GM03348 (cell line): ENCODE measurements at regions not wholly inside any gene's neighbourhood (a gene's known extent, or its start where the extent isn't known, plus 50 kb on each side); places are given as distances from the start of the nearest gene placed in this dataset.

Experiments used
- DNase-seq: peaks from one replicate; pipeline ENCODE4 v3.0.0; 2012; ENCODE audit warnings: low spot score

DNA sequence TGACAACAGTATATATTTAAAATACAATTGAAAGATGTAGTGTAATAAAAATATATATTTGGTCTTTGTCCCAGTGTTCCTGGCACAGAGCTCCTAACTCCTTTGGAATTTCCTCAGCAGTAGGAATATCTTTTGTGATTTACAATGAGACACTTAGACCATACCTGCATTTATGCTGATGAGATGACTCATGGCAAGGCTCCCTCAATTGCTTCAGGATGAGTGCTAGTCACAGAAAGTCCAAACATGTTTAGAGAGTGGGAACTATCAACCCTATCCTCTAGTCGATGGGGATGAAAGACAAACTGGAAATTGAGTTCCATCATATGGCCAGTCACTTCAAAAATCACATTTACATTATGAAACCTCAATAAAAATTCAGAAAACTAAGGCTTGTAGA lies 588.3 kb upstream of the LMCD1 start:
- DNase-seq: no peak

GRCh38 chr3:7915356-7915755 lies 586.3 kb upstream of the LMCD1 start:
- no peak for DNase-seq

DNA sequence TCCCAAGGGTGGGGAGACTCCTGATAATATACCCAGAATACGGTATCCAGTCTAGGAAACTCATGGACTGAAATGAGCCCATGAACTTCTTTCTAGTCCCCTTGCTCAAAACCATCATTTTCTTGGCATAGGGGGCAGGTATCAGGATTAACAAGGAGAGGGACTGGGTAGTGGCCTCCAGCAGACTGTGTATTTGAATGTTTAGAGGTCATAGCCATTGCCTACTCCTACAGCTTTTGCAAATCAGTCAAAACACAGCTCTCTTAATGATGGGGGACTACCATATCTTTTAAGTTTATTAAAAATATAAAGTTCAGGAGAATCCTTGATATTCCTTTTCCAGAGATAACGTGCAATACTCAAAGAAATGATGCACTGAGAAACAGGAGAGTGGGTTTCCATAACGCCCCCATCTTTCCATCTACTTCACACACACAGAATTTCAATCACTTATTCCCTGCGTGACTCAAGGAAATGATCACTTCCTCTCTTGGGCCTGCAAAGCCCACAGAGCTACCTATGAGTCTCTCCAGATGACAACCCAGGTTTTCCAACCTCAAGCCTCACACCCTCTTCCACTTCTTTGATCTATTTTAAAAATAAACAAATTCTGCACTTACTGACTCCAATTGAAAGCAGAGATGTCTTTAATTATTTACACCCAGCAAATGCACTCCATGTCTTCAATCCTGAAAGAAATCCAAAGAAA lies 584.0 kb upstream of the LMCD1 start:
- no peak for DNase-seq

DNA sequence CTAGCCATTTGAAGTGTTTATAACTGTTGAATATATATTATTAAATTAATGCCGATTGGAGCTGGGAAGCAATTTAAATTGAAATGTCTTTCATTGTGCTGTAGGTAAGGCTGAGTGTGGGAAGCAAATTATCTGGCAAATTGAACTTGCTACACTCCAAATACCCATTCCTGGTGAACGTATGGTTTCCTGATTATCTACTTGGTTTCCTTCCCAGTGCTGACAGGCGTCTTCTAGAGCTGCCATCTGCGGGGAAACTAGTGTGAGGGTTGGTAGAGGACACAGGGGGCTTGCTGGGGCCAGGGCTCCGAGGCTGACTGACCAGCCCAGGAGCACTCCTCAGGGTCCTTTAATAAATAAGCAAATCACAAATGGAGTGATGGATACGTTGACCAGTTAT lies 581.4 kb upstream of the LMCD1 start:
- no peak for DNase-seq

- no peak for DNase-seq
These were observed 577.4 kb upstream of the LMCD1 start for GRCh38 chr3:7924228-7924627.

- DNase-seq: no peak
These were observed 574.6 kb upstream of the LMCD1 start for GRCh38 chr3:7927015-7927414.

- DNase-seq: no peak
These were observed 573.8 kb upstream of the LMCD1 start for GRCh38 chr3:7927864-7928263.

DNA sequence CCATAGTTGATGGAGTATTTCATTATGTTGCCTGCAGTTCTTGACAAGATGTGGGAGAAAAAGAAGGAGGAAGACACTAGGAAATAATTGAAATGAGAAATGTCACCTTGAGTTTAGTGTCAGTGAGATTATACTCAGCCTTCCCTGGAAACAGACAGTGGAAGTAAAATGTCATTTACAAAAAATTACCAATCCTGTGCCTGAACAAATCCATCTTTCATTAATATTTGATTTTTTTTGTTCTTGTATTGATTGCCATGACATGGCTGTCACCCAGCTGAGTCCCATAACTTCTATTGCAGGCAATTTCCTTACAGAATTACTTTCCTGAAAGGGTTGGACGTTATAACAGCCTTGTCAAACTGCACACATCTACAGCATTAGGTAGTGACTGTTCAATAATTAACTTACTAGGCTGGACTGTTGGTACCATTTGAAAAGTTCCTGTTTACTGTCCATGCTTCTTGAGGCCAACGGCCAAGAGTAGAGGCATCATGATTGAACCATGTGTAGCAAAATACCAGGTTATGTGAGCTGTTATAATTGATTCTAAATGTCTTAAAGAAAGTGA lies 572.2 kb upstream of the LMCD1 start:
- DNase-seq: no peak

DNA sequence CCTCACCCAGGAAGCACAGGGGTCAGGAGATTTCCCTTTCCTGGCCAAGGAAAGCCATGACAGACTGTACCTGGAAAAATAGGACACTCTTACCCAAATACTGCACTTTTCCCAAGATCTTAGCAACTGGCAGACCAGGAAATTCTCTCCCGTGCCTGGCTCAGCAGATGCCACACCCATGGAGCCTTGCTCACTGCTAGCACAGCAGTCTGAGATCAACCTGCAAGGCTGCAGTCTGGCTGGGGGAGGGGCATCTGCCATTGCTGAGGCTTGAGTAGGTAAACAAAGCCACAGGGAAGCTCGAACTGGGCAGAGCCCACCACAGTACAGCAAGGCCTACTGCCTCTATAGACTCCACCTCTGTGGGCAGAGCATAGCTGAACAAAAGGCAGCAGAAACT lies 567.3 kb upstream of the LMCD1 start:
- DNase-seq: no peak

DNA sequence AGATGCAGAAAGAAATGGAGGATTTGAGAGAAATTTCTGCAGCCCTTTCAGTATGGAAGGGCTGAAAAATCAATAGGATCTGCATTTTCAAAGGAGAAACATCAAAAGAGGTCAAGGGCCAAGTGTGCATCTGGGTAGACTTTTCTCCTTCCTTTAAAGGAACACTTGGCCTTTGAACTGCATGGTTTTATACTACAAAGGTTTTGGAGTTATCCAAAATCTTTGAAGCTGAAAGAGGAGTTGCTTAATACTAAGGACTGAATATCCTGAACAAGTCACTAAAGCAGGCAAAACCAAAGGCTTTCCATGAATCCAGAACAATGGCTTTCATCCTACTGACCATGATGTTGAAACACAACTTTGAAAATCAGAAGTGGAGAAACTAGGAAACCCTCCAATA lies 553.7 kb upstream of the LMCD1 start:
- no peak for DNase-seq

- DNase-seq: no peak
These were observed 550.7 kb upstream of the LMCD1 start for GRCh38 chr3:7950890-7951289.

DNA sequence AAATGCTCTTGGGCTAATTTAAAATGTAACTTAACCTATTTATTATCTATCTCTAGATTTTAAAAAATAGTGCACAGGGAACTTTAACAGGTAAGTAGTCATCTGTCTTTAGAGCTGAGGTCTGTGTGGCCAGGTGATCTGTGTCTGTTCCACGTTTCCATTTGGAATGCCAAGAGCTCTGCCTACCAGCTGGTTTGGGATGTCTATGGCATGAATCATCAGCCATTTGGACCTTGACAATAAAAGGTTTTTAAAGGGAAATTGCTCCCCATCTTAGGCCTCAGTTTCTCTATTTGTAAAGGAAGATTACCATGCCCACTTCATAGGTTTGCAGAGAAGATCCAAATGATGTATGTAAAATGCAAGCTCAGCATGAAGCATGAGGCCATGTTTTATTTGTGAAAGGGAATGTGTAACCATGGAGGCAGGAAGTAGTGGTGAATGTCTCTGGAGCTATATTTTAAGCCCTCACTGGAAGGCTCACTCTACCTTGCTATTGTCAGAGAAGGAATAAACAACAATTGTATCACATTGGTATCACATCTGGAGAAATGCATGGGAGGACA lies 548.1 kb upstream of the LMCD1 start:
- DNase-seq: no peak

DNA sequence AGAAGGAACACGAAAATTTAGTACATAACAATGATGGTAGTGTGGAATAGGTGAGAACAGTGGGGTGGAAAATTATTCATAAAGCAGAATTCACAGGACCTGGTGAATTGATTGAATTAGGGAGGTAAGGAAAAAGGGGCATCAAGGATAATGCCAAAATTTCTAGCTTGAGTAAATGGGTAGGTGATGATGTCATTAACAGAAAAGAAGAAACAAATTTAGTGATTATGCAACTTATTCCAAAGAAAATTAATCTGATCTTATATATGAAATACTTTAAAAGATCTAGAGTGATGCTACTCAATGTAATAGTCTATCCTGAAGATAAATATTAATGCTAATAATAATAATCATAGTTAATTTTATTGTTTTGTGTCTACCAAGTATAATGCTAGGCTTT lies 544.6 kb upstream of the LMCD1 start:
- DNase-seq: no peak

DNA sequence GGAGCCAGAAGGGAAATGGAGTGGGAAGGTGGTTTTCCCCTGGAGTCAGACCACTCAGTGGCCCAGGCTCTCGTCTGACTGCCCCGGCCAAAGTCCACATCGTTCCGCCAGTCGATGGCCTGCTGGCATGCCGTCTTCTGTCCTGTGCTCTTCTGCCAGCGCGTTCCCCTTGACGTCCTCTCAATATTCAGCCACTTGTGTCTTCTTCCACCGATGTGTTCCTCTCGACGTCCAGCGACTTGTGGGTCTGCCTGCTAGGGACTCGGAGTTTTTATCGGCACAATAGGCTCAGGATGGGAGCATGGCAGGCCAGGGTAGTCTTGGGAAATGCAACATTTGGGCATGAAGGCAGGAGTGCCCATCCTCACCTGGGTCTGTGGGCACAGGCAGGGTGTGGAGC lies 542.5 kb upstream of the LMCD1 start:
- no peak for DNase-seq

GRCh38 chr3:7960601-7961000 lies 541.0 kb upstream of the LMCD1 start:
- DNase-seq: no peak

- no peak for DNase-seq
These were observed 539.3 kb upstream of the LMCD1 start for GRCh38 chr3:7962301-7962700.

DNA sequence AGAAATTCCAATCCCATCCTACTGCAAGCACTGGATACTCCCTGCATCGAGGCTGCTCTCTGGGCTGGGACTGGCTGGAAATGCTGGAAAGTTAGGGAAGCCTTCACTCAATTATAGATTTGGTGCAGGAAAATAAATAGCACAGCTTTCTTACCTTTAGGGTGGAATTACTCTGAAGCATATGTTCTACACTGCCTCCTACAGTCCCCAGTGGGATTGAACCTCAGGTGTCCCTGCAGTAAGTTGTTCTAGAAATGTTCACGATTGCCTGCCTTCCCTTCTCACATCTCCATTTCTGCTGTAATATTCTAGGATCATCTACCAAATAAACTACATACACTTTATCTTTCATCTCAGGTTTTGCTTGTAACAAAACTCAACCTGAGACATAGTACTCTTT lies 536.7 kb upstream of the LMCD1 start:
- DNase-seq: no peak

- DNase-seq: no peak
These were observed 528.6 kb upstream of the LMCD1 start for GRCh38 chr3:7973006-7973405.

DNA sequence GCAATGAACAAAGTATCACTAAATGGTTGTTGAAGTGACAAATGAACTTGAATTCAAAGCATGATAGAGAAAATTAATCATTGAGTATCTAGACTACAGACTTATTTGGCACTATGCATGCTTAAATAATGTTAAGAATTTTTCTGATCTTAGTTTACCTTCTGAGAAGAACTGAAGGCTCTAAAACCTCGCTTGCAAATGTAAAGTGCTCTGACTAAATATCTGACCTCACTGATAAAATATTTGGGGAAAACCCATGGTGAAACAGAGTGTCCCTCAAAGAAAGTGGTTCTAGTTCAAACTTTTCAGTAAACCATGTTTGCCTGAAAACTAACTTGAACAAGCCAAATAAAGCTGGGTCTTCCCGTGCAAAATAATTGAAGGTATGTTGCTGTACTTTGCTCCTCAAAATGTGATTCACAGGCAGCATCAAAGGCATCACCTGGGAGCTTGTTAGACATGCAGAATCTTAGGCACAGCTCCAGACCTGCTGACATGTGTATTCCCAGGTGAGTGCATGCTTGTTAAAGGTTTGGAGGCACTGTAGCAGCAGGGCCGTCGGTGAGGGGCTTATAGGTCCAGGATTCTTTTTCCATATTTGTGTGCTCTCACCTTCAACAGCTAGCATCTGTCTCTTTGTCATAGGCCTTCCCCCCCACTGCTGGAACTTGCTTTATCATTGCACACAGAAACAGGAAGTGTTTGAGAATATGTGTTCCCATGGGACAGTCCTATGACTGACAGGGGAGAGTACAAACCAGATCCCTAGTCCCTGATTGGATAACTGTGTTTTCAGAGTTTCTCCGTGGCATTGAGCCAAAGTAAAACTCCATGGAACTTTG lies 524.2 kb upstream of the LMCD1 start:
- no peak for DNase-seq

- DNase-seq: no peak
These were observed 523.6 kb upstream of the LMCD1 start for GRCh38 chr3:7978087-7978422.

- DNase-seq: no peak
These were observed 519.5 kb upstream of the LMCD1 start for GRCh38 chr3:7982126-7982525.

DNA sequence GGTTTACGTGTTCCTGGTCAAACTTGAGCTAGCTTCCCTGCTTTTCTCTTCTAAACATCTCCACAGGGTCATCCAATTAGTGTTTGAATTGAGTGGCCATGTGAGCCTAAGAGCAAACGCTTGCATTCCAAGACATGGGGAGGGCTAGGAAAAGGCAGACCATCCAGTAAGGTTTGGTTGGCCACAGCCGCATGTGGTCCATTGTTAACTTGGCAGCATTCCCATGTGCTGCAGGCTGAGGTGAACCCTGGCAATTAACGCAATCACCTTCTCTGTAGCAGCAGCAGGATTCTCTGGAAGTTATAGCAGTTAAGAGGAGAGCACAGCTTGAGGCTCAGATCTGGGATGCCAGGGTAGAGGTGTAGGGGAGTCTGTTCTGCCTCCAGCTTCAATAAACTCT lies 502.2 kb upstream of the LMCD1 start:
- no peak for DNase-seq

GRCh38 chr3:8001307-8001706 lies 500.3 kb upstream of the LMCD1 start:
- no peak for DNase-seq
